ENCODE measurements at regions not wholly inside any gene's neighbourhood (a gene's known extent, or its start where the extent isn't known, plus 50 kb on each side); places are given as distances from the start of the nearest gene placed in this dataset.
"Not testable (repeated sequence)": the region's sequence is repeated elsewhere in the genome, so short reads cannot be mapped to it uniquely, and the experiment has no call there.

DNA sequence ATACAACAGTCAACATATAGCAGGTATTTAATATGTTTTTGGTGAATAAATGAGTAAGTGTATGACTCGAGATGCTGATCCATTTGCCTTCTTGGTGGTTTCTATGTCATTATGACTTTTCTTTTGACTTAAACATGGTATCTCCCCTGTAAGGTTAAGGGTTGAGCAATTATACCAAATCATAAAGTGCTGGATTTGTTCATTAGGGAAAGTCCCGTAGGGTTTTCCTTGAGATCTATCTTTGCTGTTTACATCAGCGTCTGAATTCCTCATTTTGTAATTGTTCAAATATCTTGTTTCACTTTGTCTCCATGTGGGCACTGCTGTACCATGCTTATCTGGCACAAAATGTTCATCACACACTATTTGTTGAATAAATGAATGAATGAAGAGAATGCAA is 562.6 kb downstream of the EDEM1 start:
- DNase-seq (ENCODE audit: low read depth in 2 of 2): no peak

DNA sequence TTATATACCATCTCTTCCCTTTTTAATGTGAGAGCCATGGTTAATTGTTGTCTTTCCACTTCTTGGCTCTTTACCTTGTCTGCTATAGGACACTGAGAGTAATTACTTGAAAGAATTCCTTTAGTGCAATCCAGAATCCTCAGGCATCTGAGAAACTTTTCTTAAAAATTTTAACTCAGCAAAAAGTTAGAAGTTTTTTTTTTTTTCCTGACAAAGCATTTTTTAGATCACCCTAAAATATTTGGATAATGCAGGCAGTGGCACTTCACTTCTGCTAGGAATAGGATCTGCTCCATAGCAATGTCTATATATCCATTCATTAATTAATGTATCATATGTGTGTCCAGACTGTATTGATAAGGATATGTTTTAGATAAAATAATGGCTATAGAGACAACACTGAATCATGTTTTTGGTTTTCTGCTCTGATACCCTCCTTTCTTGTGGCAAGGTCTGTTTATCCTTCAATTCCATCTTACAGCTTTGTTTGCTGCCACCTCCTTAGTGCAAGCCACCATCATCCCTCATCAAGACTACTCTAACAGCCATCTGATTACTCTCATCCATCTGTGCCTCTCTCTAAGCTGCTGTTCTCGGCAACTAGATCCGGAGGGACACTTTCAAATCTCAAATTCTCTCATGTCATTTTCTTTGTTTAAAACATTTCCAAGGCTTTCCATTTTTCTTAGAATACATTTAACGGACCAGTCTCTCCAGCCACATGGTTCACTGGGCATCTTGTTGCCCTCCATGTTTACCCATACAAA is 563.5 kb downstream of the EDEM1 start:
- DNase-seq (ENCODE audit: low read depth in 2 of 2): no peak

GRCh38 chr3:5754602-5755001 is 567.1 kb downstream of the EDEM1 start:
- DNase-seq (ENCODE audit: low read depth in 2 of 2): no peak

GRCh38 chr3:5756443-5756842 is 568.9 kb downstream of the EDEM1 start:
- DNase-seq (ENCODE audit: low read depth in 2 of 2): no peak

DNA sequence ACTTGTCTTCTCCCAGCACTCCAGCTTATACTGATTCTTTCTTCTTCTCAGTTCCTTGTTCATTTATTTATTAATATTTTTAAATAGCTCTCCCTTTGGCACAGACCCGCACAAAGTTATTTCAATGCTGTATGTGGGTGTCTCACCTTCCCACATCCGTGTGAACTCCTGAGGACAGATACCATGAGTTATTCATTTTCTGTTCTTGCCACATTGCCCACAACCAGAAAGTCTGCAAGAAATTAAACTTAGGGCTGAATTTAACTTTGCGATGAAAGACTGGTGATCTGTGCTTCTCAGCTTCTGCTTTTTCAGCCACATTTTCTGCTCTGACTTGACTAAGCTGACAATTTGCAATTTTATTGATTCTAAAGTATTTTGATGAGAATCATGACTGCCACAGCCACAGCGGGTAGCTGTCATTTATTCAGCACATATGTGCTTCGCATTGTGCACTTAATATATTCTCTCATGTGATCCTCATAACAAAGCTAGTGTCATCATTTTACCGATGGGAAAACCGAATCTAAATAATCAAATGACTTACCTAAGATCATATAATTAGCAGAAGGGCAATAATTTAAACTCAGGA is 569.8 kb downstream of the EDEM1 start:
- DNase-seq (ENCODE audit: low read depth in 2 of 2): no peak

DNA sequence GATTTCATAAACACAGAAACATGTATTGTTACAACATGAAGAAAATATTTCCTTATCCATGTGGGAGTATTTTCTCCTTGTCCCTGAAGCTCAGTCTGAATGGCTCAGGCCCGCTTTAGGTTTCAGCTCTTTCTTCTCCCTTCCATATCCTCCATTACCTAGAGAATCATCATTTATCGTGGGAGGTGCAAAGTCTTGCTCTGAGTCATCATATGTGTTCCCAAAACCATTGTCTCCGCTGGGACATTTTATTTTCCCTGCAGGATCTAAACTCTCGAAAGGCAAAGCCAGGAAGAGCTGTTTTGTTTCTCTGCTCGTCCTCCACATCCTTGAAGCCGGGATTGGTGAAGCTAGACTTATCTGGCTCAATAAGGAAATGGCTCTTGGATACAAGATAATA is 571.2 kb downstream of the EDEM1 start:
- DNase-seq (ENCODE audit: low read depth in 2 of 2): no peak

DNA sequence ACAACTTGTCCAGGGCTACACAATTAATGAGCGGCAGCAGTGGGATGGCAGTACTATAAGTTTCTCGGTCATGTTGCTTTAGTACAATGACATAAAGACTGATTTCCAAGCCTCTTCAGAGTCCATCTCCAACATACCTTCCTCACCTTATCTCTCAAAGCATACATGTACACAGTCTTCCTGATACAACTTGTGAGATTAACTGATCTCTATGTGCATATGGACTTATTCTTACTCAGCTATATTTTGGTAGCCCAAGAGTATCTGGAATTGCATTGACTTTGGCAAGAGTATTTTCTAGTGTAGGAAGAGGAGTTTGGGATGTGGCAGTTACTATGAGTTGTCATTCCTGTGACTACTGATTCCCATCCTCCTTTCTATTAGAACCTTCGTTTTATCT is 575.0 kb downstream of the EDEM1 start:
- DNase-seq (ENCODE audit: low read depth in 2 of 2): no peak

DNA sequence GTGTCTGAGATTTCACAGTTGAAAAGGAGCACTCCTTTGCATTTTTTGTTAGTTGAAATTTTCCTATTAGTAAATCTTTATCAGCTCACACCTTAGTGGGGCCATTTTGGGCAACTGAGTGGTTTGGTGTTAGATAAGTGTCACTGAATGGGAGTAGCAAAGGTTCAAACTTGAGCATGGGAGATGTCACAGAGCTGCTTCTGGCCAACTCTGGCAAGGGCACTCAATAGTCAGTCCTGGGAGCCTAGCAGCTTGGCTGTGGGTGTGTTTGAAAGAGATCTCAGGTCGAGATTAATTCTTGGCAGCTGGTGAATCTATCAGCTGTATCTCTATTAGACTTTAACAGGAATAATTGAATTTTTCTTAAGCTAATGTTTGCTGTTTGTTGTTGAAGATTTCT is 579.3 kb downstream of the EDEM1 start:
- no peak for DNase-seq (ENCODE audit: low read depth in 2 of 2)

- no peak for DNase-seq (ENCODE audit: low read depth in 2 of 2)
Measured at GRCh38 chr3:5767304-5767703, 579.8 kb downstream of the EDEM1 start.

DNA sequence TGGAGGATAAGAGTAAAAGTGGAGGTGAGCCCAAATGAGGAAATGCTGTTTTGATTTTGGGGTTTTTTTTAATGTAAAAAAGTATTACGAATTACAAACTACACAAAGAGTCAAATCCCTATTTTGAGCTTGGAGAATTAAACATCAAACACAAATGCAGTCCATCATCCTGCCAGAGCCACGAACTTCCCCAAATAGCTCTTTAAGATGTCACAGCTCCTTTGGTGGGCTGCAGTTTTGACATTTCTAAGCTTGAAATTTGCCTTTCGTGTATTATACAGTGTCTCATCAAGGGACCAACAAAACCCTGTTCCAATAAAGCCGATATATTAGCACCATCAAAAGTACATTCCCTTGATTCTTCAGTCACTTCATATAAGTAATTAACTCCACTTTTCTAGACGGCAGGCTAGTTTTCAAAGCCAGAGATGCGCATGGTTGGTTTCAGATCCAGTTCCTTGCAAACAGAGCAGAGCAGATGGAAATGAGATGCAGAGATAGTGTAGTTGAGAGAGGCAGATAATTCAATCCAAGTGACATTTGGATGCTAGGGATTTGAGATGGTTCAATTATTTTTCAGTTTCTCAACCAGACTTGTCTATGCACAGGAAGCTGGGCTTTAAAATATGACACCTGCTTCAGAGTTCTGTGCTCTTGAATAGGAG is 580.9 kb downstream of the EDEM1 start:
- DNase-seq (ENCODE audit: low read depth in 2 of 2): no peak

DNA sequence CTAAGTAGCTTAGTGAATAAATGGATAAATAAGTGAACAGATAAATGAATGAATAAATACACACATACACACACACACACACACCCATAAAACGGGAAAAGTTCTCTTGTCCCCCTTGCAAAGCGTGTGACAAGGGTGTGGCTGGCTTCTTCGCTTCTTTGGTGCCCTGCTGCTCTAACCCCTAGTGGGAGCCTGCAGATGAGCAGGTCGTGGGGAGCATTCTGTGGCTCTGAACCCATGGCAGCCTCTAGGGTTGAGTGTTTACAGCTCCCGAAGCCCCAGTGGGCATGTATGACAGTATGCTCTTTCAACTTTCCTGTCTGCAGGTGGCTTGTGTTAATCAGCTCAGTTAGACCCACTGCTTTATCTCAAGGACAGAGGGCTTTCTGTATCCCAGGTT is 582.3 kb downstream of the EDEM1 start:
- DNase-seq (ENCODE audit: low read depth in 2 of 2): no peak

DNA sequence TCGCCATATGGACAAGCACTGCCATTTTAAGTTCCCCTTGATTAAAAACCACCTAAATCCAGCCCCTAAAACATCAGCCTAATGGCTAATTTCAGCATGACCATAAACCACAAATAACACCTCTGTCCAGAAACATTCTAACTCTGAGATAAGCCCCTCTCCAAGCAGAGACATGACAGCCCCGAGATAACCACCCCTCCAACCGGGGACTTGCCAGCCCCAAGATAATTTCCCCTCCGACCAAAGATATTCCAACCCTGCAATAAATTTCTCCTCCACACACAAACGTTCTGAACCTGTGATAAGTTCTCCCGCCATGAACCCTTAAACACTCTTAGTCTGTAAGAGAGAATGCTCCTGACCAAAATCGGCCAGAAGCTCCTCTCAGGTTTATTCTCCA is 586.8 kb downstream of the EDEM1 start:
- no peak for DNase-seq (ENCODE audit: low read depth in 2 of 2)

GRCh38 chr3:5775100-5775499 is 587.6 kb downstream of the EDEM1 start:
- not testable (repeated sequence) for DNase-seq (ENCODE audit: low read depth in 2 of 2)

- DNase-seq (ENCODE audit: low read depth in 2 of 2): no peak
Measured at GRCh38 chr3:5784690-5785089, 597.2 kb downstream of the EDEM1 start.

DNA sequence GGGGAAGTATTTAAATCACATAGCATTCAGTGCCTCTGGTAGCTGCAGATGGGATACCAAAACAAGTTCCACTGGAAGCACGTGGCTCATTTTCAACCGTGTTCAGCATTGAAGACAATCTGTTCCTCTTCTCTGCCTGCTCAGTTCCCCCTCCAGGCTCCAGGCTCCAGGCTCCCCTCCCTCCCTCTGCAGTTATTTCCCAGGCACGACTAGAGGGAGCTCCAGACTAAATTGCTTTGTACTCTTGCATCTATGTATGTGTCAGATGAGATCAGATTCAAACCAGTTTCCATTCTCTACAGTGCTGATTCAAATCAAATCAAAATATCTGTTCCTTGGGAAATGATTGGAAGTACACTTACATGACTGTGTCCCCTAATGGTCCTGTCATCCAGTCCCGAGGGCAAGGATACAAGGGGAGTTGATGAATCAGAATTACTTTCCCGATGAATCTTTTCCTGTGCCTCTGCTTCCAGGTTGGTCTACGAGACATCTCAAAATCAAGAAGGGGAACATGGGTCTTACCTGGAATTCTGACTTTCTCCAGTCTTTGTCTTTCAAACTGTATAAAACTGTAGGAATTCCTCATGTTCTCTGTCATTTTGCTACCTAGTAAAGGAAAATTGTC is 600.5 kb downstream of the EDEM1 start:
- no peak for DNase-seq (ENCODE audit: low read depth in 2 of 2)

DNA sequence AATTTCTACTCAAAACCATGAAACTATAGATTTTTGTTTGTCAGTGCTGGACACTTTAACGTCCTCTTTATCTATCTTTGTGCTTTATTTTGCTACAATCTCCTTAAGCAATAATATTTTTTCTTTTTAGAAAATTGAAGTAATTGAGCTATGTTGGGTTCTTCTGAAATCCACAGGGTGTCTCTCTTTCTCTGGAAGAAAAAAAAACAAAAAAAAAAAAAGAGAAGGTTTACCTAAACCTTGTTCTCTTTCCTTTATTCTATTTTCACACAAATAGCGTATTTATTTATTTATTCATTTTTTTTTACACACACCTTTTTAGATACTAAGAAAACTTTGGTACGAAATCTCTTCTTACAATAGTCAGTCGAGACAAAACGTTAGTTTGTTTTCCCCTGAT is 601.0 kb downstream of the EDEM1 start:
- no peak for DNase-seq (ENCODE audit: low read depth in 2 of 2)

DNA sequence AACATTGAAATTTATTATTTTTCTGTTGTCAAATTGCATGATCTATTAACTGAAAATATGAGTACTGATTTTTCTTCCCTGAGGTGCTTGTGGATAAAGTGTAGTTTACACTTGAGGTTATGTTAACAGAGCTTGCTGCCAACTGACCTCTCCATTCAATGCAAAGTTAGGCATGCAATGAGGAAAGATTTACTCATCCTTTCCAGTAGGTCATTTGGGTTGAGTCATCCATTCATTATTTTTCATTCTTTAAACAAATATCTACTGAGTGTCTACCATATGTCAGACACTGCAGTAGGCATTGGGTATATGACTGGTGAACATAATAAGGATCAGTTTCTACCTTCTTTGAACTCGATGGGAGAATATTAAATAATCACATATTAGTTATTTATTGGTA is 604.1 kb downstream of the EDEM1 start:
- DNase-seq (ENCODE audit: low read depth in 2 of 2): no peak

- DNase-seq (ENCODE audit: low read depth in 2 of 2): no peak
Measured at GRCh38 chr3:5796541-5796940, 609.0 kb downstream of the EDEM1 start.

- no peak for DNase-seq (ENCODE audit: low read depth in 2 of 2)
Measured at GRCh38 chr3:5798809-5799208, 611.3 kb downstream of the EDEM1 start.

DNA sequence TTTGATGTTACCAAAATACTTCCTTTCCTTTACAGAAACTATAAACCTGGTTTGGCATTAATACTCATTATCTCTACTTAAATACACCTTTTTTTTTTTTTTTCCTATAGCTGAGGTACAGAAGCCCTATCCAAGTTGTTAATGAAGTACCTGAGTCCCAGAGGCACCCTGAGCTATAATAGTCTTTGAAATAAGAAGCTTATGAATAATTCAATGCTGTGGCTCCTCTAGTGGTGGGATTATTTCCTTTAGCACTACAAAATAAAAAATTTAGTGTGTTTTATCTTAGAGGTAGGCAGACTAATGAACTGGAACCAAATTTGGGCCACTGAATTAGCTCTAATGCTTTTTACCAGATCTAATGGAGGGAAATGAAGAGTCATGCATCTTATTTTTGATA is 611.9 kb downstream of the EDEM1 start:
- no peak for DNase-seq (ENCODE audit: low read depth in 2 of 2)

DNA sequence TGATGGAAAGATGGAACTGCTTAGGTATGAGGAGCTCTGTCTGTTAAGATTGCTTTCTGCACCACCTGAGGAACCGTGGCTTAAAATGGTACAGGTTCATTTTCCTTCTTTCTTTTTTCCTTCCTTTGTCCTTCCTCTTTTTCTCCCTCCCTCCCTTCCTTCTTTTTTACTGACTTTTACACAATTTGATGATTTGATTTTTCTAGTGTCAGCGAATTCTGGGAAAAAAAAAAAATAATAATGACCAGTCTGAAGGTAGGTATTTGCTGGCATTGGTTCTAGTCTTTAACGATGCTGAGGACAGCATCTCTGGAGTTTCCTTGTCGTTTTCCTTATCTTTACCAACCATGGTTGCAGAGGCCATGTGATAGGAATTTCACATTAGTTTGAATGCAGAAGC is 613.5 kb downstream of the EDEM1 start:
- DNase-seq (ENCODE audit: low read depth in 2 of 2): no peak

DNA sequence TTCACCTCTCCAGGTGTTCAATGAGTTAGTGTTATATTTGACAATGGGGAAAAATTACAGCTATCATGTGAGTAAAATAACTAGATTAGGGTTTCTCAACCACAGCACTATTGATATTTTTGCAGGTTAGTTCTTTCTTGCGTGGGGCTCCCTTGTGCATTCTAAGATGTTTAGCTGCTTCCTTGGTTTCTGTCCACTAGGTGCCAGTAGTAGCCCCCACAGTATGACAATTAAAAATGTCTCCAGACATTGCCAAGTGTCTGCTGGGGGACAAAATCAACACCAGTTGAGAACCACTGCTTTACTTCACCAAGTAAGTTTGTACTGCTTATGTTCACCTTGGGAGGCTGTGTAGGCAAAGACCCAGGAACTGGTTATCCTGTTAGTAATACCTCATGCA is 618.7 kb downstream of the EDEM1 start:
- no peak for DNase-seq (ENCODE audit: low read depth in 2 of 2)
